Right cardiac atrium (tissue), 5 donors: ENCODE measurements at regions not wholly inside any gene's neighbourhood (a gene's known extent, or its start where the extent isn't known, plus 50 kb on each side); places are given as distances from the start of the nearest gene placed in this dataset.

Source experiments
- ATAC-seq, 2 donors: fragments of 200-7000 bp; cut with Tn5 transposase; one replicate each; pipeline versions ENCODE4 v1.8.0 to v1.9.1; 2020; ENCODE audit warnings: moderate library complexity in 2 of 2, mild to moderate bottlenecking in 1 of 2
- DNase-seq, 3 donors: peaks; one replicate each; pipeline ENCODE4 v3.0.0-alpha.2; 2020
- H3K27ac ChIP-seq: one replicate; pipeline ENCODE4 v1.5.1; 2013; ENCODE audit warnings: mild to moderate bottlenecking, low read length, control low read depth, moderate library complexity
- H3K27me3 ChIP-seq: one replicate; pipeline ENCODE4 v1.6.1; 2013; ENCODE audit not compliant: control insufficient read depth, insufficient read depth
- H3K4me1 ChIP-seq: one replicate; pipeline ENCODE4 v1.6.1; 2013; ENCODE audit warnings: low read length; ENCODE audit not compliant: control insufficient read depth, insufficient read depth
- H3K4me3 ChIP-seq: one replicate; pipeline ENCODE4 v1.5.1; 2013; ENCODE audit warnings: low read length, control low read depth
- H3K9me3 ChIP-seq: one replicate; pipeline ENCODE4 v1.6.1; 2013; ENCODE audit warnings: low read length; ENCODE audit not compliant: control insufficient read depth
- WGBS: extraction: QIAGEN DNeasy Blood & Tissue Kit; methylation state at CpG from one replicate; pipeline ENCODE4 v1.1.7; 2013; 5-methylcytosine and 5-hydroxymethylcytosine counted together
- intact Hi-C, 4 donors: fragments of 100-400 bp; cut with DNase I; formaldehyde crosslinking; loops; one replicate each; pipeline versions ENCODE4 v1.11.0 to v1.14.0; 2022 to 2023
- donor health status: healthy with polysubstance abuse.
- donor health status: DM: no; HTN: yes; CAD: no.
- donor health status: DM: no; HTN: no; CAD: no.
- donor health status: DM: no; HTN: yes; CAD: no; lungs with severe emphysema.
- donor health status: DM: yes; HTN: yes; CAD: no.

DNA sequence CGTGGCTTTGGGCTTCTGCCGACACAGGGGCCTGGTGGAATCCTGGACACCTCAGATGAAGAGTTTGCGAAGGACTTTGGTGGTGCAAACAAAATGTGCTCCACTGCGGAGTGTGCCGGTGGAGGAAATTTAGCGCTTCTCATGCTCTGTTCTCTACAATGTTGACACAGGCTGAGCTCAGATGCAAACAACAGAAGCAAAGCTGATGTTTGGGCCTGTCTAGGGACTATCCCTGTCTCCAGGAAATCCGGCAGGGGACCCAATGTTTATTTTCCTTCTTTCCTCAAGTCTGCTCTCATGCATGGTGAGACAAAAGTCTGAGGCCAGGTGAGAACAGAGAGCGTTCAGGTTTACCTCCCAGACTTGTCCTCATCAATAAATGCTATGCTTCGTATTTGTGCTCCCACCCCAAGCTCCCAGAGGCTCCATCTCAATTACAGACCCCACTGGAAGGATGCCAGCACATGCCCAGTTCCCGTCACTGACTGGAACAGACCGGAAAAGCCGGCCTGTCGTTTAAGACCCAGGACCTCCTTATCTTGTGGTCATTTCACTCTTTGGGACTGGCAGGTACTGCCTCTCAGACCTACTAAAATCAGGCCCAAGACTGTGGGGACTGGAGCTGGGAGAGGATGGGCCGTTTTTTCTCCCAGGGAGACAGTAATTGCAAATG, 105.7 kb upstream of the B3GAT1 start:
- H3K4me3 ChIP-seq = no peak overlapping the region
- H3K4me1 ChIP-seq = no peaks in the 10 kb centered on the region
- intact Hi-C loops = no loop called here
- no peak overlapping the region for H3K27ac ChIP-seq
- DNase-seq (no peak), ATAC-seq (no peak)
- H3K27me3 ChIP-seq = no peaks in the 10 kb centered on the region
- 56% methylated on average over 14 of the region's 14 CpGs for WGBS
- no peaks in the 10 kb centered on the region for H3K9me3 ChIP-seq

DNA sequence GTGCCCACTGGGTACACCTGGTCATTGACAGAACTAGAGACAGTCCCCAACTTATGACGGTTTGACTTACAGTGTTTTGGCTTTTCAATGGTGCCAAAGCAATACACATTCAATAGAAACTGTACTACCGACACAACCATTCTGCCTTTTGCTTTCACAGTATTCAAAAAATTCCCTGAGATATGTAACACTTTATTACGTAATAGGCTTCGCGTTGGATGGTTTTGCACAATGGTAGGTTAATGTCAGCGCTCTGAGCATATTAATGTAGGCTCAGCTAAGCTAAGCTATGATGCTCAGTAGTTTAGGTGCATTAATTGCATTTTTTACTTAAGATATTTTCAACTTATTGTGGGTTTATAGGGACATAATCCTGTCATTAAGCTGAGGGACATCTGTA, 105.1 kb upstream of the B3GAT1 start:
- no peak for DNase-seq
- no peak overlapping the region for H3K27ac ChIP-seq
- intact Hi-C loops = no loop called here
- H3K27me3 ChIP-seq = no peaks in the 10 kb centered on the region
- WGBS = 88% methylated on average over 6 of the region's 6 CpGs
- H3K9me3 ChIP-seq = no peaks in the 10 kb centered on the region
- no peak for ATAC-seq
- no peak overlapping the region for H3K4me3 ChIP-seq
- no peaks in the 10 kb centered on the region for H3K4me1 ChIP-seq

DNA sequence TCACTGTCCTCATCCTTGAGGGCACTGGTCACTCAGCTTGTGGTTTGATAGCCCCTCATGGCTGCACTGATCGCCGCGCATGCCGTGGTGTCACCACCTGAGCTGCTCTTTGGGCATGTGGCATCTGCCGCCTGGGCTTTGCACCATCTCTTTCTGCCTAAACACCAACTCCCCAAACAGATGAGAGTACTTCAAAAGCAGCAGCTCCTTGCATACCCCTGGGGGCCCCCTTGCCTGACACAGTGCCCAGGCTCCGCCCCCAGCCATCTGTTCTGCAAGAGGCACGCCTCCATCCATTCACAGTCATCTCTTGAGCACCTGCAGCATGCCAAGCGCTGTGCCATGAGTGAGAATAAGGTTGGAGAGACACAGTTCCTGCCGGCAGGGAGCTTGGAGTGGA, 104.5 kb upstream of the B3GAT1 start:
- intact Hi-C loops = no loop called here
- no peak for DNase-seq
- Histone ChIP-seq H3K4me3 (no peak overlapping the region), H3K9me3 (no peaks in the 10 kb centered on the region), H3K4me1 (no peaks in the 10 kb centered on the region), H3K27me3 (no peaks in the 10 kb centered on the region), H3K27ac (no peak overlapping the region)
- WGBS = 70% methylated on average over 9 of the region's 9 CpGs
- ATAC-seq = no peak

DNA sequence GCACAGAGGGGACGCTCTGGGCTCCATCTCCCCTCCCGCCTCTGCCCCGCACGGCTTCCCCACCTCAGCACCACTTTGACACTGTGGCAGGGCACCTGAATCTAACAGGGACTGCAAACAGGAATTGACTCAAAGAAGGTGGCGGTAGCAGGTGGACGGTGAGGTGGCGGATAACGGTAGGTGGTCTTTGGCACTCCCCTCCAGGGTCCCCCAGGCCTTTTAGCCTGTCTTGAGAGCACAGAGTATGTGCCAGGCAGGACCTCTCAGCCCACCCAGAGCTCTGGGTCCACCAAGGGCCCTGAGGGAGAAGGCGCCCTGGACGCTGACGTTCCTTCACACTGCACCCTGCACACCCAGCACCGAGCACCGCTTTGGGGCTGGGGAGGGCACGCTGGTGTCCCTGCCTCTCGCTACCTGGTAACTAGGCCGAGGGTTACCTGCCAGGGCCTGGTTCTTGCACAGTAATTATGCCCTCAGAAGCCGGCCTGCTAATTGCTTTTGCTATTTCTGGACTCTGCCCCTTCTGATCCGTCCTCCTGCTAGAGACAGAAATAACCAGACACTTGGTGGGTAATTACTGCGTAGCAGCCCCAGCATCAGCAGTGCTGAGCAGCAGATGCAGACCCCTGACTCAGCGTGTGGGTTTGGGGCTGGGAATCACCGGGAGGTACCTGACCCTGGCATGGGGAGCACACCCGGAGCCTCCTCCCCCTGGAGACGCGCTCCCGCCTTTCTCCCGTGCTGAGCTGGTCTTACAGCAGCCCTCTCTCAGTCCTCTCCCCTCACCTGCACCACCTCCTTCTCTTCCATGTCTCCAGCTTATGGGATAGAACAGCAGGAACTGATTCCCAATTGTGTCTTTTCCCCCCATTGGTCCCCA, 103.3 kb upstream of the B3GAT1 start:
- ATAC-seq = no peak
- Histone ChIP-seq H3K27me3 (no peaks in the 10 kb centered on the region), H3K4me3 (no peak overlapping the region), H3K9me3 (no peaks in the 10 kb centered on the region), H3K4me1 (no peaks in the 10 kb centered on the region), H3K27ac (no peak overlapping the region)
- intact Hi-C loops = no loop called here
- 80% methylated on average over 26 of the region's 26 CpGs for WGBS
- DNase-seq = no peak

DNA sequence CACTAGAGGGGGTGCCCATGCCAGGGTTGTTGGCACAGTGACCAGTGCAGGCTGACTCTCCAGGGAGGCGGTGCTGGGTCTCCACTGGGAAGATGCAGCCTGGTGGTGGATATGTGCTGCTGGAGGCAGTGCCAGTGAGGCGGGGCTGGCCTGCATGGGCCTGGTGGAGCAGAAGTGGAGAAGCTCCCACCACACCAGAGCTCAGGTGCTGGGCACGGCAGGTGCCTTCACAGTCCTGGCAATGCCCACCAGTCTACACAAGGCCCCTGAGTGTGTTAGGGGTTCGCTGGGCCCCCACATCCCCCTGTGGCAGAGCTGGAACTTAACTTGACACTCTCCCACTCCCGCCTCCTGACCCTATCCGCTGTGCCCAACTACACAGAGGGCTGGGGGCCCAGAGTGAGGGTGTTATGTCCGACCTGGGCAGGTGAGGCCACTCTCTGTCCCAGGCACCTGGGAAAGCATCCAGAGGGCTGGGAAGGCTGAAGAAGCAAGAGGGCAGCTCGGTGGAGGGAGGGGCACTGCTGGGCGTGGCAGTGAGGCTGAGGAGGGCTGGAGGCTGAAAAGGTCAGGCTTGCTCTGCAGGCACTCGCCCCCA, 102.4 kb upstream of the B3GAT1 start:
- no peaks in the 10 kb centered on the region for H3K9me3 ChIP-seq
- H3K4me1 ChIP-seq = no peaks in the 10 kb centered on the region
- H3K27ac ChIP-seq = no peak overlapping the region
- H3K4me3 ChIP-seq = no peak overlapping the region
- intact Hi-C loops = no loop called here
- no peaks in the 10 kb centered on the region for H3K27me3 ChIP-seq
- ATAC-seq (no peak), DNase-seq (no peak)
- 70% methylated on average over 10 of the region's 10 CpGs for WGBS

DNA sequence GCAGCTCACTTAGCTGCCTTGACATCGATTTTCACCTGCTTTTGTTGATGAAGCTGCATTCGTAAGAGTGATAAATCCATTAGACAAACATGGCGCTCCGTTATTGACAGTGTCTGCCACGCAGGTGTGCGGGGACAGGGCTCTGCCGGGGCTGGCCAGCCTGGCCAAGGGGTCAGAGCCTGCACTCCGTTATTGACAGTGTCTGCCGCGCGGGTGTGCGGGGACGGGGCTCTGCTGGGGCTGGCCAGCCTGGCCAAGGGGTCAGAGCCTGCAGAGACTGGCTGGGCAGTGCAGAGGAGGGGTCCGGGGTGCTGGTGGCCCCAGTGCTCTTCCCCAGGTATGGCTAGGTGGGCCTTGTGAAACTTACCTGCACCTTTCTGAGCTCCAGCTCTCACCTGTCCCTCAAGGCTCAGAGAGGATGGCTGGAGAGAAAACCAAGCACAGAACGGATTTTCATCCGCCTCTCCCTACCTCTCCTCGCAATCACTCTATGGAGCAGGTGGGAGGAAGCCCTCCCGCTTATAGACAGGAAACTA, 101.6 kb upstream of the B3GAT1 start:
- no peaks in the 10 kb centered on the region for H3K4me1 ChIP-seq
- H3K27ac ChIP-seq = no peak overlapping the region
- no peak for ATAC-seq
- intact Hi-C loops = no loop called here
- no peaks in the 10 kb centered on the region for H3K9me3 ChIP-seq
- no peak overlapping the region for H3K4me3 ChIP-seq
- no peaks in the 10 kb centered on the region for H3K27me3 ChIP-seq
- WGBS = 75% methylated on average over 18 of the region's 18 CpGs
- no peak for DNase-seq

DNA sequence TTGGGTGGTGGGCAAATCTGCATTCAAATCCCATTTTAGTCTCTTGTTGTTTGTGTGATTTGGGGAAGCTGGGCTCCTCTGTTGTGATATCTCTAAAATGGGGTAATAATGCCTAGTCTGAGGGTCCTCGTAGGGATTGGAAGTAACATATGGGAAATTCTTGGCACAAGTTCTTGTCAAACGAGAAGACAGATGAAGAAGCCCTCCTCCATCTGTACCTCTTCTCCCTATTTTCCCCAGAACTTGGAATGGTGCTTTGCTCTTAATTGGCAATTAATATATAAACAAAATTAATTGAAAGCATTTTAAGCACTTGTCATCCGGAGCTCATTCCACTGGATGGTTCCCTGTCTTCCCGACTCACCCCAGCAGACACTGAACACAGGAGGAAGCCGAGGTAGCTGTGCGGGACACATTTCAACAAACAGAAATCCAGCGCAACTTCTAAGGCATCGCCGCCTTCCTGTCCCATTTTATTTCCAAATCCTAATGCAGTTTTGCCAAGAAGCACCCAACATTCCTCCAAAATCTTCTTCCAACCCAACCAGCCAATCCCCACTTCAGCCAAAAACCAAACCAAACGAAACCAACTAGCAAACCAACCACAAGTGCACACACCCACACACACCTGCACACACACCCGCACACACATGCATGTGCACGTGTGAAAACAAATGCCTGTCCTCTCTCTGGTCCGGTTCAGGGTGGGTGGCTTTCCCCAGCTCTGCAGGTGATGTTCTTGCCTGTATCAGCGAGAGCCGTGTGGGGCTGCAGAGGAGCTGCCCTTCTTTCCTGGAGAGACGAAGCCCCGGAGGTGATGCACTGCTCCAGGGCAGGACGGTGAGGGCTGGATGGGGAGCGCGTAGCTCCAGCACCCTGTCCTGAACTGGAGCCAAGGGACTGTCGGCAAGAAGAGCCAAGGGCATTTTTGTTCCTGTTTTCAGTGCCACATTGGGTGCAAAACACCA, 100.8 kb upstream of the B3GAT1 start:
- DNase-seq = no peak
- WGBS = 80% methylated on average over 21 of the region's 21 CpGs
- H3K27me3 ChIP-seq = no peaks in the 10 kb centered on the region

DNA sequence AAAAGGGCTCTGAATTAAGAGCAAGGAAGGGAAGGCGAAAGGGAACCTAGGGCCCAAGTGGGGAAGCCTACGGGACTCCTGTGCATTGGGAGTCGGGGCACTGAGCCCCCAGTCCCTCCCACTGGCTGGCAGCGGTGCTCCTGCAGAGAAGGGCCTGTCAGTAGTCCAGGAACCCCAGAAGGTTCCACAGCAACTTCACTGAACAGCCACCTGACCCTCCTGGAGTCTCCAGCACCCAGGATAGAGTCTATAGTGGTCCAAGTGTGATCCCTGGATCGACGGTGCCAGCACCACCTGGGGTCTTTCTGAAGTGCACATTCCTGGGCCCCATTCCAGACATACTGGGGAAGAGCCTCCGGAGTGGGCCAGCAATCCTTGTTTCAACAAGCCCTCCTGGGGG, 100.0 kb upstream of the B3GAT1 start:
- DNase-seq (no peak), ATAC-seq (no peak)
- intact Hi-C loops = no loop called here
- Histone ChIP-seq H3K27ac (no peak overlapping the region), H3K4me1 (no peaks in the 10 kb centered on the region), H3K27me3 (no peaks in the 10 kb centered on the region), H3K4me3 (no peak overlapping the region), H3K9me3 (no peaks in the 10 kb centered on the region)
- 70% methylated on average over 7 of the region's 7 CpGs for WGBS

More for the DNA sequence above, 100.8 kb upstream of the B3GAT1 start:
- H3K4me1 ChIP-seq = no peaks in the 10 kb centered on the region
- ATAC-seq = no peak
- H3K4me3 ChIP-seq = no peak overlapping the region
- H3K9me3 ChIP-seq = no peaks in the 10 kb centered on the region
- intact Hi-C loops = no loop called here
- no peak overlapping the region for H3K27ac ChIP-seq

DNA sequence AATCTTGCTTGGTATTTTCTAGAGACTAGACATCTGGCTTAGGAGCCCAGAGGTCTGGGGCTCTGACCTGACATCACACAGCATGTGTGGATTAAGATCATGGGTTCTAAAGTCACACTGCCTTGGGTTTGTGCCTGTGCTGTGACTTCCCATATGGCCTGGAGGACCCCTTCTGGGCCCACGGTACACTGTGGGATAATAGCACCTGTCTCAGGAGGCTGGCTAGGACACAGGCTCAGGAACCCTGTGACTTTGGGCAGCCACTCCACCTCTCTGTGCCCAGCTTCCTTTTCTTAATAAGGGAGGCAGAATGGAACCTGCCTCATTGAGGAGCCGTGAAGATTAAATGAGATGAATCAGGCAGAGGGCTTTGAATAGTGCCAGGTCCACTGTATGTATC, 99.2 kb upstream of the B3GAT1 start:
- intact Hi-C loops = no loop called here
- Histone ChIP-seq H3K9me3 (no peaks in the 10 kb centered on the region), H3K27me3 (no peaks in the 10 kb centered on the region), H3K4me1 (no peaks in the 10 kb centered on the region), H3K4me3 (no peak overlapping the region), H3K27ac (no peak overlapping the region)
- 84% methylated on average over 2 of the region's 2 CpGs for WGBS
- DNase-seq = no peak
- no peak for ATAC-seq

DNA sequence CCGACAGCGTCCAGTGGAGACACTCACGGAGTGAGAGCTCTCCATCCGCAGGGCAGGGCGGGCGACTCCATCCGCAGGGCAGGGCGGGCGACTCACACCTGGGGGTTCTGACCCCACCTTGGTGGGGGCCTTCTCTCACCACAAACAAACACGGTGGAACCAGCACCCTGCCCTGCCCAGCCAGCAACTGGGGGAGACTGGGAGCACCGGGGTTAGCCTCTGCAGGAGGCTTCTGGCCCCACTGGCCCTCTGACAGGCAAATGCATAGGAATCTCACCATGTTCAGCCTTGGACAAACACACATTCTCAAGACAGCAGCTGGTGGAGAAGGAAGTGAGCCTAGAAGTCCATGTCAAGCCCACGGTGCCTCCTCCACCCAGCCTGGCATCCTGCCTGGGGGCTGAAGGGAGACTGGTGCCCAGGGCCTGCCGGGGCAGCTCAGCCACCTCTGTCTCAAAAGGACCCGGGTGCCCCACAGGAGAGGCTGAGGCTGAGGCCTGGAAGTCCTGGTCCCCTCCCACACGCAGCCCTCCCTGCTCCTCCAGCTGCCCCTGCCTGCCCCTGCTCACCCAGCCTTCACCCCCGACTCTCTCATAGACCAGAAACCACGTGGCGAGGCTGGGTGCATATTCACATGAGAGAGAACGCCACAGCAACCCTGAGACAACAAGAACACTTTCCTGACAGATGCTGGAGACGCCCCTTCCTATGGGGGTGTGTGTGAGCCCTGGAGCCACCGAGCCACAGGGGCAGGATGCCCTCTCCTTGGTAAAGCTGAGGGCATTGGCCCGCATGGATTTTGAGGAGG, 98.4 kb upstream of the B3GAT1 start:
- DNase-seq = no peak
- Histone ChIP-seq H3K9me3 (no peaks in the 10 kb centered on the region), H3K4me3 (no peak overlapping the region), H3K27ac (no peak overlapping the region), H3K27me3 (no peaks in the 10 kb centered on the region), H3K4me1 (no peaks in the 10 kb centered on the region)
- 69% methylated on average over 22 of the region's 22 CpGs for WGBS
- intact Hi-C loops = no loop called here
- ATAC-seq = no peak
